GM18867 (cell line): ENCODE measurements at regions not wholly inside any gene's neighbourhood (a gene's known extent, or its start where the extent isn't known, plus 50 kb on each side); places are given as distances from the start of the nearest gene placed in this dataset.

ENCODE experiments used
- ATAC-seq: cut with Tn5 transposase; IDR thresholded peaks from one replicate; pipeline ENCODE4 v1.9.1; 2021; ENCODE audit warnings: mild to moderate bottlenecking, moderate library complexity; ENCODE audit not compliant: unreplicated experiment

- ATAC-seq, result no peak
Measured at GRCh38 chr10:32171204-32171603, 115.0 kb upstream of the KIF5B start.

DNA sequence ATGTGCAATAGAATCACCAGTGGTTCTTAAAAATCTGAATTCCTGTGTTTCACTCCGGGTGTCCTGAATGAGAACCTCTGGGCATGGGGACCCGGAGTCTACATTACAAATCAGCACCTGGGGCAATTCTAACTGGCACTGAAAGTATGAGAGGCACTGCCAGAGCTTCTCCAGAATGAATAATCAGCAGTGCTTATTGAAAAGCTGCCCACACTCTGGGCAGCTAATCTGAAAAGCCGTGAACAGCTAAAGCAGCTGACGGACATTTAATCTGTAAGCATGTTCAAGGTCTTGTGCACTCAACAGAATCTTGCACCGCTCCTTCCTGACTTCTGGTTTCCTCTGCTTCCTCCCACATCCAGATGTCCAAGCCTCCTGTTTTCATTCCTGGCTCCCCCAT, 113.3 kb upstream of the KIF5B start:
- no peak for ATAC-seq

DNA sequence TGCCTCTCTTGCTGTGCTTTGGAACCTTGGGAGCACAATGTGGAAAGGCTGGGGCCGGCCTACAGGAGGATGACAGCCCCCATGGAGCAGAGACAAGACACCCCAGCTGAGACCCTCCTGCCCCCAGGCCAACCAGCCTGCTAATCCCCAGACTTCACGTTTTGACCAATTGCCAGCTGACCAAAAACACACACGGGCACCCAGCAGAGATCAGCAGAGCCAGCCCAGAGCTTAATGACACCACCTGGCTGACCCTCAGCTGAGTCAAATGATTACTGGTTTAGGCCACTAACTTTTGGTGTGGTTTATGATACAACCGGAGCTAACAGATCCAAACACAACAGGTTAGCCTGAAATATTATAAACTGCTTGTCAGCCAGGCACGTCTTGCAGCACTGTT, 111.2 kb upstream of the KIF5B start:
- no peak for ATAC-seq

GRCh38 chr10:32166365-32166764, 110.1 kb upstream of the KIF5B start:
- no peak for ATAC-seq

- no peak for ATAC-seq
Measured at GRCh38 chr10:32163762-32164148, 107.5 kb upstream of the KIF5B start.

- no peak for ATAC-seq
Measured at GRCh38 chr10:32163071-32163761, 107.0 kb upstream of the KIF5B start.

DNA sequence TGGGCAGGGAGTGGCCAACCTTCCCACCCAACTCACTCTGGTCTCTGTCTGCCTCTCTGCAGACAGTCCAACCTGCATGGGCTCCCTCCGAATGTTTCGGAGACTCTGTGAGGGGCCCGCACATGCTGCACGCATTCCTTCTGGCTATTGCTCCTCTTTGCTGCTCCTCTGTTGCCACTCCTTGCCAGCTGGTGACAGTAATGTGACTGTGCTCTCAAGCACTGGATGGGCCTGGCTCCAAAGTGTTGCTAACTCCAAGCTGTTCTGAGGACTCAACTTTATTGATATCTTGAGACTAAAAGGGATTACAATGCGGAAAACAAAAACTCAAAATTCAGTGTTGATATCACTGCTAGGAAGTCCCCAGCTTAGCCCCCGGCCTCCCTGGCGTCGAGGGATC, 105.4 kb upstream of the KIF5B start:
- no peak for ATAC-seq

DNA sequence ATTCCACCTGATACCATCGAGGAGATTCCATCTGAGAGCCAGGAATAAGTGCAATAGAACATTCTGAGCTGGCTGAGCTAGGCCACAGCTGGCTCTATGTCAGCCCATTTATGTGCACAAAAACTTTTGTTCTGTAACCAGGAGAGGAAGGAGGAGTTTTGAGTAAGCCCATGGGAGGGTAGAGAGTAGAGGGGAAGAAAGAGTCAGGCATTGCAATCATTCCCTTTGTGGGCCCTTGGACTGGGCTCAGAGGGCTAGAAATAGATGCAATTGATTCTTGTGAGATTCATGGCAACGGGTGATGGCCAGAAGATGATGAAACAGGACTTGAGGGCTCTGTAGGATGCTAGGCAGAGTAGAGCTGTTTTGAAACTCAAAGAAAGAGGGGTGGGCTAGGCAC, 104.6 kb upstream of the KIF5B start:
- no peak for ATAC-seq

GRCh38 chr10:32159264-32159663, 103.0 kb upstream of the KIF5B start:
- ATAC-seq, result no peak

DNA sequence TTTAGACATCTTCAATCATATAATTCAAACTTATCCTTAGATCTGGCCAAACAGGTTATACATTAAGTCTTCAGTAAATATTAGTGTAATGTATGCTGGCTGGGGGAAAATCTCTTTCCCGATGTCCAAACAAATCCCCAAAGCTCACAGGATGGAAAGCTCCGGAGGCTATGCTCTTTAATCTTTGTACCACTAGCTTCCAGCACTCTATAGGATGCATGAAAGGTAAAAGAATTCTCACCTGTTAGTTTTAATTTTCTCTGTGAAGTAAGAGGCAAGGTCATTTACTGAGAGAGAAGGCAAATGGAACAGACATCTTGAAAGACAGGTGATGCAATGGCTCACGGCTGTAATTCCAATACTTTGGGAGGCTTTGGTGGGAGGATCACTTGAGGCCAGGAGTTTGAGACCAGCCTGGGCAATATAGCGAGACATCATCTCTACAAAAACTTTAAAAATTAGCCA, 99.8 kb upstream of the KIF5B start:
- ATAC-seq, result no peak

DNA sequence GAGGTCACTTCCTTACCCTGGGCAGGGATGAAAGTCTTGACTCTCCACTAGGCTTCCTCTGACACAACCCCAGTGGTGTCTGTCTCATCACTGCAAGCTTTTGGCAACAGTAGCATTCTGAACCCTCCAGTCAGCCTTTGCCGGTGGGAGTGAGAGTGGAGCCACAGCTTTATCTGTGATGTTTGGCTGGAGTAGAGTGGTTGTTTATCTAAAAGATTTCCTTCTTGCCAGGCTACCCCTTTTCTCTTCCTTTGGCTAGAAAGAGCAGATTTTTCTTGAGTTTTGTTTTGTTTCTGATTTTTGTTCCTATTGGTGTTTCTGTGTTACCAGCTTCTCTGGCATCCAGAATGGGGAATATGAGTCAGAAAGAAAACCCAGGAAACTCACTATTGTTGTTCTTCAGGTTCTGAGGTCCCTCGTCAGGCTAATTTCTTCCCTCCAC, 98.9 kb upstream of the KIF5B start:
- ATAC-seq, result no peak

- ATAC-seq, result no peak
Measured at GRCh38 chr10:32153931-32154330, 97.7 kb upstream of the KIF5B start.

- no peak for ATAC-seq
Measured at GRCh38 chr10:32153252-32153651, 97.0 kb upstream of the KIF5B start.

DNA sequence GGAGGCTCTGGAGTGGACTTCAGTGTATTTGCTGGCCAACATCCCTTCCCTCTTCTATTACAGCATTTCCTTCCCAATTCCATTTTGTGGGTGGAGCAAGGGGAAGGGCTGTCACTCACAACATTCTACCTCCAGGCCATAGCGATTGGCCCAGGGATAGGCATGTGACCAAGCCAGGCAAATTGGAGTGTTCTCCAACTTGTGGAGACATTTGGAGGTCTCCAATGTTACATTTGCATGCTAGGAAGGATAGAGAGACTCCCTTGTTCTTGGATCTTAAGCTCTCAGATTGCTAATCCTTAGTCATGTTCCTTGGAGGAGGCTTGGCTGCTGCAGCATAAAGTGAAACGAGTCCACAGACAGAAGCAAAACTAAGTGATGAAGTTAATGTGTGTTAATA, 95.6 kb upstream of the KIF5B start:
- no peak for ATAC-seq

DNA sequence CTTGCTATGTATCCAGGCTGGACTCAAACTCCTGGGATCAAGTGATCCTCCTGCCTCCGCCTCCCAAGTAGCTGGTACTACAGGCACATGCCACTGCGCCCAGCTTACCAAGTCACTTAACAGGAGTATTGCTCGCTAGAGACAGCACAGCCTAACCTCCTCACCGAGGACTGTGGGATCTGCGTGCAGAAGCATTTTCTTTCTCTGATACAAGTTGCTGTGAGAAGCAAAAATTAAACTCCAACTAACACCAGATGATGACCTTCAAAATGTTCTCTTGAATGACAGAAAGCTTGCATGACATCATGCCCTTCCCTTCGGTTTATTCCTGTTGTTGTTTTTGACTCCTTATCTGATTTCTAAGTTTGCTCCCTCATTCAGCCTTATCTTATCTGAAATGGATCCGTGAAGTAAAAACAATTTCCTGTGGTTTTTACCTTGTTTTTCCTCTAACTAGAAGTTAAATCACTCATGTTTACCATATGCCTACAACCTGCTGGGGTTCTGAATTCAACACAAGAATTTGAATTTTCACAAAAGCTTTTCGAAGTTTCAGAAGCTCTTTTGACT, 94.4 kb upstream of the KIF5B start:
- ATAC-seq, result no peak

DNA sequence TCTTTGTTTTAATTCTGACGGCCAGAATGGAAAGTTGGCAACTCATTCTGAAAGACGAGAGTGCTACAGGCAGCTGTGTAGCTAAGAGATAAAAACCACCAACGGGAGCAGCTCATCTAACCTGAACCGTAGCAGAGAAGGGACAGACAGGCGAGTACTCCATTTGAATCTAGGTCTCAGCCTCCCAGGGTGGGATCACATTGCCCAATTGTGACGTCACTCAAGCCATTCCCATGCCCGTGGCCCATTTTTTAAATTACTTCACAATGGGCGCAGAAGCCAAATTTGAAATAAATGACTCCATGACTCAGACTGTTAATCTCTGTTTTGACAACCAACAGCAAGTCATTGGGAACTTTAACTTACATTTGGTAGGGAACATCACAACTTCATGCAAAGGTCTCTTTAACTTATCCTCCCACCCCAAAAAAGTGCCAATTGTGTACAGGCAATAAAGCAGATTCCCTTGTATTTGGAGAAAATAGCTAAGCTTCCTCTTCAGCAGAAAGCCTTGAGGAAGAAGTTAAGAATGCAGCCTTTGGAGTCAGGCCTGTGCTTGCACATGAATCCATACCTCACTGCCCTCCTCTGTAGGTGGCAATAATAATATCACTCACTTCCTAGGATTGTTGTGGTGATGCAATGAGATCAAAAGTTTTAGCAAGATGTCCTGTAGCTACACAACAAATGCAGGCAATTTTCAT, 93.2 kb upstream of the KIF5B start:
- peak; percentile 97 for ATAC-seq

- ATAC-seq, result peak; percentile 43
Measured at GRCh38 chr10:32148864-32149251, 92.6 kb upstream of the KIF5B start.

GRCh38 chr10:32147730-32148129, 91.5 kb upstream of the KIF5B start:
- ATAC-seq, result no peak

DNA sequence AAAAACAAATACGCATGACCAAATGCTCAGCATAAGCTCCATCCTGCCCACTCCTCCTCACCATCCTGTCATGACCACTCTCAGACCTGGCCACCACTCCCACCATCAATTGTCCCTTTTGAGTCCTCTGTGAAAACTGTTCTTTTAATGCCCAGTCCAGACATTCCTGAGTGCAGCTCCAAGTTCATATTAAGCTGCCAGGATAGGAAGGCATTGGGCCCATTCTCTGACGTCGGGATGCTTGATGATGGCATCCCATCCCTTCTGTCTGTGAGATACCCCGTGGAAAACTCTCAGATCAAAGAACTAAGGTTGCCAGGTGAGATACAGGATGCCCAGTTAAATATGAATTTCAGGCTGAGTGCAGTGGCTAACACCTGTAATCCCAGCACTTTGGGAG, 89.9 kb upstream of the KIF5B start:
- ATAC-seq, result no peak

- no peak for ATAC-seq
Measured at GRCh38 chr10:32144817-32145688, 88.8 kb upstream of the KIF5B start.

GRCh38 chr10:32143302-32143847, 87.2 kb upstream of the KIF5B start:
- ATAC-seq, result no peak
